ENCODE measurements at regions not wholly inside any gene's neighbourhood (a gene's known extent, or its start where the extent isn't known, plus 50 kb on each side); places are given as distances from the start of the nearest gene placed in this dataset.

DNA sequence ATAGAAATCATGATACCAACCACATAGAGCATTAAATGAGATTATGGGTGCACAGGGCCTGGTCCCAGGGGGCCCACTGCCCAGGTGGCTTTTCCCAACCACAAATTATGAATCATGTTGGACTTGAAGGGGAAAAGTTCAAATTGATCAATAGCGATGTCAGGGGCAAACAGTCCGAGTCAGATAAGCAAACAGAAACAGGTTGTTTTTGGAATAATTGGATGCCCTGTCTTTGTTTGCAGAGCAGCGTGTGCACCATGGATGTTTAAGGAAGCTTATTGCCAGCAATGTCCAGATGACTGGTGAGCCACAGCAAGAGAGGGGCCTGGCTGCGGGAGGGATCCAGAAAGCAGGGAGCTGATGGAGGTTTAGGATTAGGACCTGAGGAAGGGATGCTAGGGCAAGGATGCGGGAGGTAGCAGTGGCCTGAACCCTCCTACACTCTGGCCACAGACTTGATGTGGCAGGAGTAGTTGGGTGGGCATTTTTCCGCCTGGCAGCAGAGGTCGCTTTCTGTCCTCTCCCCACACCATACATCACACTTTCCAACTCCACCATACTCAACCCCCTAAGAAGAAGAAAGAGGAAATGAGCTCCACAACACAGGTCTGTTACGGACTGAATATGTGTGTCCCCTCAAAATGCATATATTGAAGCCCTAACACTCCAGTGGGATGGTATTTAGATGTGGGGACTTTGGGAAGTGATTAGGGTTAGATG, 266.4 kb upstream of the RPL38 start:
- H3K4me3 Mint-ChIP-seq, result no peak overlapping the region
- H3K27ac Mint-ChIP-seq, result no peak overlapping the region
- H3K9me3 Mint-ChIP-seq, result no peaks in the 10 kb centered on the region
- DNase-seq (no peak), ATAC-seq (no peak)
- H3K4me1 Mint-ChIP-seq, result peaks cover 8% of the 10 kb centered on the region
- H3K27me3 Mint-ChIP-seq, result peaks cover 14% of the 10 kb centered on the region

DNA sequence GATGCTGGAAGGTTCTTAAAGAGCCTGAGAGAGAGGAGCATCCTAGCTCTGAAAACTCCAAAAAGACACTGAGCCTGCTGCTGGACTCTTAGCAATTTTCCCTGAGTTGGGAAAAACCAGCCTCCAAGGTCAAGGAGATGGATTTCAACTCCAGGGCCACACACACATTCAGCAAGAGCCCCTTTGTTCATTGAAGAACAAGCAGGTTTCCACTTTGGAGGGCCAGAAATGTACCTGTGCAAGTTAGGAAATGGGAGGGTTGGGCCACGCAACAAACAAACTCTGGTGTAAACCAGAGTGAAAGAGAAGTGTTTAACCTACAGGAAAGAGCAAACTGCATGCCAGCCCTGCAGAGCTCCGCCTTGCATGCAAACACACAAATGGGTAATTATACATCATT, 264.8 kb upstream of the RPL38 start:
- peaks cover 8% of the 10 kb centered on the region for H3K4me1 Mint-ChIP-seq
- no peak overlapping the region for H3K27ac Mint-ChIP-seq
- peaks cover 7% of the 10 kb centered on the region for H3K27me3 Mint-ChIP-seq
- no peak for ATAC-seq
- H3K4me3 Mint-ChIP-seq, result no peak overlapping the region
- no peaks in the 10 kb centered on the region for H3K9me3 Mint-ChIP-seq
- no peak for DNase-seq

DNA sequence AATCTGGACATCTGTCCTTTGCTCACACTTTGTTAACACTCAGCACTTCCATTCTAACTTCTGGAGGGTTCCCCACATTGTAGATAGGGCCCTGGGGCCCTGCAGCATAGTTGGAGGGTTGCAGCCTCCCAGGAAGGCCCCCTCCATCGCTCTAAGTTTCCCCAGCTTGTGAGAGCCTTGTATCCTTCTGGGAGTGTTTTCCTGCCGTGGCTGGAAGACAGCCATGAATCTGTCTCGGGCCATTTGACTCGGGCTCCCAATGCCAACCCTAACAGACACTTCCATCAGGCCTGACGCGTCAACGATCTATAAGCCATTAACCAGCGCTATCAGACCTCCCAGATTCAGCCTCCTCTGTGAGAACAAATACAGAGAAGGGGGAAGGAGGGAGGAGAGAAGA, 263.7 kb upstream of the RPL38 start:
- DNase-seq (no peak), ATAC-seq (no peak)
- peak overlapping the region in 1 of 2 donors; percentile 4 for H3K27ac Mint-ChIP-seq
- no peaks in the 10 kb centered on the region for H3K9me3 Mint-ChIP-seq
- H3K4me3 Mint-ChIP-seq, result no peak overlapping the region
- peaks cover 7% of the 10 kb centered on the region for H3K27me3 Mint-ChIP-seq
- peaks cover 6% of the 10 kb centered on the region for H3K4me1 Mint-ChIP-seq

DNA sequence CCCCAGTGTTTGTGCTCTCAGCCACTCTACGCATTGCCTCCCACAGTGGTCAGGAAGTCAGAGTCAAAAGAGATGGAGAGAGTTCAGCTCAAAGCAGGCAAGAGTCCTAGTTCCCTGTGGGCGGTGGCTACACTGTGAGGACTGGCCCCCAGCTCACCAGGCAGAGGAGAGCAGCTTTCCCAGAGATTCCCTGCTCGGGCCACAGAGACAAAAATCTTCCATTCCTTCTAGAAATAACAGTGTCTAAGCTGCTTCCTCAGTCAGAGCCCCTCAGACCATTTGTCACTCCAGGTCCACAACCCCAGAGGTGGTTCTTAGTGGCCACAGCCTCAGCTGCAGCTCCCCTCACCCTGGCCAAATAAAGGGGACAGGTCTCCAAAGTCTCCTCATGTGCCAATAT, 263.0 kb upstream of the RPL38 start:
- H3K4me1 Mint-ChIP-seq, result no peaks in the 10 kb centered on the region
- no peaks in the 10 kb centered on the region for H3K9me3 Mint-ChIP-seq
- no peak overlapping the region for H3K4me3 Mint-ChIP-seq
- no peak for ATAC-seq
- no peak for DNase-seq
- H3K27ac Mint-ChIP-seq, result no peak overlapping the region
- peaks cover 7% of the 10 kb centered on the region for H3K27me3 Mint-ChIP-seq

DNA sequence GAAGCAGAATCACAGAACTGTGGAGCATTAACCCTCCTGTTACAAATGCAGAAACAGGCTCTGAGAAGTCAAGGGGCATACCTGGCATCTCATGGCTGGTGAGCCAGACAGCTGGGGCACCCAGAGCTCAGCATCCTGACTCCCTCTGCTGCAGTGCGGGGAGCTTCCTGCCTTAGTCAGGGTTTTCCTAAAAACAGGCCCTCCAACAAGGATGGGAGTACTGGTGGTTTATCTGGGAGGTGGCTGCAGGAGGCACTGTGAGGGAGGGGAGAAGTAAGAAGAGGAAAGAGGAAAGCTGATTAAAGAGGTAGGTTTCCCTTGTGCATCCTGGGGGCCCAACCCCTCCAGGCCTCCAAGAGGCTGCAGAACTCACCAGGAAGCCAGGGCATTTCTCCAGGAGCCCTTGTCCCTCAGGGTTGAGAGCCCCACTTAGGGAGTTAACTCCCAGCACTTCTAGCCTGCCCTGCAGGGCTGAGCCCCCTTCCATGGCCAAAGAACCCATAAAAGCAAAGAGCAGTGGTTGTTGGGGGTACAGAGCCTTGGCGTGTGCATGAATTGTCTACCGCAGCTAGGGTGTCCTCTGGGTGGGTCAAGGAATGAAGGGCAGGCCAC, 261.5 kb upstream of the RPL38 start:
- H3K27me3 Mint-ChIP-seq, result peaks cover 1% of the 10 kb centered on the region
- DNase-seq (no peak), ATAC-seq (no peak)
- no peaks in the 10 kb centered on the region for H3K4me1 Mint-ChIP-seq
- no peaks in the 10 kb centered on the region for H3K9me3 Mint-ChIP-seq
- H3K4me3 Mint-ChIP-seq, result no peak overlapping the region
- H3K27ac Mint-ChIP-seq, result no peak overlapping the region

DNA sequence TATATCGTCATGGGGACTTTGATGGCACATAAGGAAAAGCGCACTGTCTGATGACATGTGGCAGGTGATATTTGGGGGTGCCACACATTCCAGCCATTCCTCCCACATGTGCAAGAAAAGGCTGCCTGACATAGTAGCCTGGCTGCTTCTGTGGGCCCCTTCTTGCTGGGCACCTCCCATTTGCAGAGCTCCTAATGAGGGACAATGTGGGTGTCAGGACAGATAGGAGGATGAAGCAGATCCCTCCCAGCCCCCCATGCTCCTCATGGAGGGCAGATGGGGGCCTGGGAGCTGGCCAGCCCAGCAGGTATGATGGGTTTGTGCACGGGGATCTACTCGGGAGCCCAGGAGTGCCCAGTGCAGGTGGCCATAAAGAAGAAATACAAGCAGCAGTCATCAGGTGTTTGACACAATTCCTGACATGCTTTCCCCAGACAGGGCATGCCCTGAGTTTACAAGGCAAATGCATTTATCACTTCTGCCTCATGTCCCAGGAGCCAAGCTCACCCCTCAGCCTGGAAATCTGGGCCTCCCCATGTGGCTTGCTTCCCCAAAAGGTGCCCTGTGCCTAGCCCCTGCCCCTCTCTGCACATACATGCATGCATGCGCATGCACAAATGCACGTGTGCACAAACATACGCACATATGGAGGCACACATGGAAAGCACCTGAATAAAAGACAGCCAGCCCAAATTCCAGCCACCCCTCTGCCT, 260.6 kb upstream of the RPL38 start:
- no peak for ATAC-seq
- no peak for DNase-seq
- no peaks in the 10 kb centered on the region for H3K4me1 Mint-ChIP-seq
- H3K9me3 Mint-ChIP-seq, result no peaks in the 10 kb centered on the region
- H3K27ac Mint-ChIP-seq, result no peak overlapping the region
- H3K4me3 Mint-ChIP-seq, result no peak overlapping the region
- H3K27me3 Mint-ChIP-seq, result no peaks in the 10 kb centered on the region

DNA sequence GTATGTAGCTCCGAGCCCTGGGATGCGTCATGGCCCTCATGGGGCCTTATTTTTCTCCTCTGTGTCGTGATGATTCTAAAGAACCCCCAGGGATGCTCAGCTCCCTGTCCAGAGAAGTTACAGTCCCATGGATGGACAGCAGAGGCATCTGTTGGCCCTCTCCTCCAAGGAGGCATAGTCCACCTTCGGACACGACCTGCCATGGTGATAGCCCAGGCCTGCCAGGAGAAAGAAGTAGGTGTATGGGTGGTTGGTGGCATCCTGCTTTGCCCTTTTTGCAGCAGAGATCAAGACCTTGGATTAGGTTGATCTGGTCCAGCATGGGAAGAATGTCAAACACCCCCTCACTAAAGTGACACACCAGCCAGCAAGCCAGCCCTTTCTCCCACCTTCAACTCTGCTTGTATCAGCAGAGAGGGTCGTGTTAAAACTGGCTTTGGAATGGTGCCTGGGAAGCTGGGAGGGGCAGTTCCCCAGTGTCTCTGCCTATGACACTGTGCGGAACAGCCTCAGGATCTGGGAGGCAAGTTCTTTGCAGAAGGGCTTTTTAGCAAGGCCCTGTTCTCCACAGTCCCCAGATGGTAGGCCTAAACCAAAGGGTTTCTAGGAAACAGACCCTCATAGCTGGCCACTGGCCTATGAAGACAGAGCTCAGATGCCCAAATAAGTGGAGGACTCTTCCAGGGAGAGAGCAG, 259.9 kb upstream of the RPL38 start:
- Mint-ChIP-seq H3K27ac (no peak overlapping the region), H3K9me3 (no peaks in the 10 kb centered on the region), H3K4me3 (no peak overlapping the region), H3K4me1 (no peaks in the 10 kb centered on the region), H3K27me3 (no peaks in the 10 kb centered on the region)
- DNase-seq (no peak), ATAC-seq (no peak)

DNA sequence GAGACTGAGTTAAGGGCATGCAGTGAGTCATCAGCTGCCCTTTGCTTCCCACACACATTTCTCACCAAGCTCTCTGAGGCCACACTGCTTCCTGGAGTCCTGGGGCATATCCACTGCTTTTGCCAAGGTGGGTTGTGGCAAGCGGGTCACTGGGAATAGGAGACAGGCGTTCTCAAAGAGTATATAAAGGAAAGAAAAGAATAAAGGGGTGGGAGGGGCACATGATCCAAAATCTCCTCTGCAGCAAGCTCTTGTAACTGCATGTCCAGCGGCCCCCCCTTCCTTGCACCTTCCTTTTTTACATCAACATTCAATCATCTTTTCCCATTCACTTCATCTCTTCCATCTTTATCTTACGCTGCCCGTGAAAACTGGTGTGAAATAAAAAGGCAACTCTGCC, 259.1 kb upstream of the RPL38 start:
- no peaks in the 10 kb centered on the region for H3K4me1 Mint-ChIP-seq
- no peaks in the 10 kb centered on the region for H3K27me3 Mint-ChIP-seq
- H3K27ac Mint-ChIP-seq, result no peak overlapping the region
- H3K9me3 Mint-ChIP-seq, result no peaks in the 10 kb centered on the region
- DNase-seq (no peak), ATAC-seq (no peak)
- H3K4me3 Mint-ChIP-seq, result no peak overlapping the region

DNA sequence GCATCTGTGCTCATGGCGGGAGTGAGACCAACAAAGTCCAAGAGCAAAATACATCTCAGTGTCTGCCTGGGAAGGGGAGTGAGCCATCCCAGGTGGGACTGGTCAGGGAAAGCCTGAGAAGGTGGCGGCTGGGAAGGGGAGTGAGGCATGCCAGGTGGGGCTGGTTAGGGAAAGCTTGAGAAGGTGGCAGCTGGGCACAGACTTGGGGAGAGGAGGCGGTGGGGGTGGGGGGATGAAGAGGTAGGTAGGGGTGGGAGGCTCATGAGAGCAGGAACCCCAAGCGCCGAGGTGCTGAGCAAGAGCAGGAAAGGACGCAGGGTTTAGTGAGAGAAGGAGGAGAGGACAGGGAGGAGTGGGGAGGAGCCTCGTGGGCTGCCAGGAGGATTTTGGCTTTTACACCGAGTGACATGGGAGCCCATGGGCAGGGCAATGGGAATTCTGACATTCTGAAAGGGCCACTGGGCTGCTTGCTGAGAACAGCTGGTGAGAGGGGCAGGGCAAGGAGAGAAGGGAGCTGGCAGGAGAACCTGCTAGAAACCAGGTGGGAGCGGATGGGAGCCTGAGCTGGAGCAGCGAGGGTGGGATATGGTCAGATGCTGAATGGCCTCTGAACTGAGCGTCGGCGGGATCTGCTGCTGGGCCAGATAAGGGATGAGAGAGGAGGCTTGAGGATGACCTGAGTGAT, 256.1 kb upstream of the RPL38 start:
- H3K27ac Mint-ChIP-seq, result no peak overlapping the region
- ATAC-seq (no peak), DNase-seq (no peak)
- H3K4me3 Mint-ChIP-seq, result no peak overlapping the region
- H3K27me3 Mint-ChIP-seq, result peaks cover 14% of the 10 kb centered on the region
- H3K4me1 Mint-ChIP-seq, result no peaks in the 10 kb centered on the region
- no peaks in the 10 kb centered on the region for H3K9me3 Mint-ChIP-seq

DNA sequence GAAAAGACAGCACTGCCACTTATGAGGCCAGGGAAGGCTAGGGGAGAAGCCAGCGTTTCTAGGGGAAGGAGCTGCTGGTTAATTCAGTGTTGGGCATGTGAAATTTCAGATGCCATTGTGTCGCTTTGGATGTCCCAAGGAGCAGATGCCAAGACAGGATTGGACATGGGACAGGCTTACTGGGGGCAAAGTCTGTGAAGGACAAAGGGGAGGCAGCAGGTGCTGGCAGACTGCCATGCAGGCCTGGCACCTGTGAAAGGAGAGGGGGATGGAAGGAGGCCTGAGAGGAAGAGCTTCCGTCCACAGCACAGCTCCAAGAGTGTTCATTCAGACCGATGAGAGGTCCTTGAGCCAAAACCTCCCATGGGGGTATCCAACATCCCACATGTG, 255.5 kb upstream of the RPL38 start:
- peaks cover 14% of the 10 kb centered on the region for H3K27me3 Mint-ChIP-seq
- H3K27ac Mint-ChIP-seq, result peak overlapping the region in 1 of 2 donors; percentile 54
- no peak for ATAC-seq
- no peaks in the 10 kb centered on the region for H3K9me3 Mint-ChIP-seq
- H3K4me1 Mint-ChIP-seq, result no peaks in the 10 kb centered on the region
- no peak for DNase-seq
- H3K4me3 Mint-ChIP-seq, result no peak overlapping the region

DNA sequence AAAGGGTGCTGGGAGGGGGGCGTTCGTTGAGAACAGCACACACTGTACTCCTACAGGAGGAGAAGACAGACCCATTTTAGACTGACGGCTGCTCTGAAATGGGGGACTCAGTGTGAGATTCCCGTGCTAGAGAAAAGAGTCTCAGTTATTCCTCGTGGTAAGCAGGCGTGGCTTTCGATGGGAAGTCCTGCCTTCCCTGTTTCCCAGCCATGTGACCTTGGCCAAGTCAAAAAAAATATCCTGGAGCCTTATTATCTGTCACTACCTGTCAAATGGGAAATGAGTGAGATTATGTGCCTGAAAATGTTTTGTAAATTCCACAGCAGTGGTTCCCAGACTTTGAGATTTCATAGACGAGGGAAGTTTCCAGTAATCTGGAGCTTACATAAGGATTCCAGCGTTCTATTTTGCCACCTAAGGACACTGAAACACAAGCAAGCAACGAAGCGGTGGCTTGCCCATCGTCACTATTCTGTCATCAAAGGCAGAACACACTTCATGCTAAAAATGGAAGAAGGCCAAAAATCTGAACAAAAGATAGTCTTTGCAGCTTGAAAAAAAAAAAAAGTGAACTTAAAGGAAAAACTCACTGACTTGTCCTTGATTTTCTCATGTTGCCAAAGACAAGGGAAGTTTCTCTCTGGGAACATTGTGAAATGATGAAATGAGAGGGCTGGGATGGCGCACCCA, 253.4 kb upstream of the RPL38 start:
- ATAC-seq, result no peak
- H3K9me3 Mint-ChIP-seq, result no peaks in the 10 kb centered on the region
- H3K4me3 Mint-ChIP-seq, result no peak overlapping the region
- H3K4me1 Mint-ChIP-seq, result no peaks in the 10 kb centered on the region
- peaks cover 14% of the 10 kb centered on the region for H3K27me3 Mint-ChIP-seq
- no peak for DNase-seq
- no peak overlapping the region for H3K27ac Mint-ChIP-seq

DNA sequence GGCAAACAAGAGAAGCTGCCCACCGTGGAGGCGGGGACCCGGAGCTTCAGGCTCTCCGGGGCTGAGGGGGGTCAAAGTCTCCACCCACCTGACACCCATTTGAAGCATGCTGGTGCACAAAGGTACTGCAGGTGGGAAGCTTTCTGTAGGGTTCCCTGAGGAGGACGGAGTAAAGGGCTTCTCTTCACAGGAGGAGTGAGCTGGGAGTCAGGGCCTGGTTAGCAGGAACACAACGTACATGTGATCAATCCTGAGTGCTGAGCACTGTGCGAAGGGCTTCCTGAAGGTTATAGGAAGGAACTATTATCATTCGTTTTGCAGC, 252.9 kb upstream of the RPL38 start:
- DNase-seq, result no peak
- no peak for ATAC-seq
- Mint-ChIP-seq H3K27ac (no peak overlapping the region), H3K4me3 (no peak overlapping the region), H3K27me3 (peaks cover 14% of the 10 kb centered on the region), H3K4me1 (no peaks in the 10 kb centered on the region), H3K9me3 (no peaks in the 10 kb centered on the region)

DNA sequence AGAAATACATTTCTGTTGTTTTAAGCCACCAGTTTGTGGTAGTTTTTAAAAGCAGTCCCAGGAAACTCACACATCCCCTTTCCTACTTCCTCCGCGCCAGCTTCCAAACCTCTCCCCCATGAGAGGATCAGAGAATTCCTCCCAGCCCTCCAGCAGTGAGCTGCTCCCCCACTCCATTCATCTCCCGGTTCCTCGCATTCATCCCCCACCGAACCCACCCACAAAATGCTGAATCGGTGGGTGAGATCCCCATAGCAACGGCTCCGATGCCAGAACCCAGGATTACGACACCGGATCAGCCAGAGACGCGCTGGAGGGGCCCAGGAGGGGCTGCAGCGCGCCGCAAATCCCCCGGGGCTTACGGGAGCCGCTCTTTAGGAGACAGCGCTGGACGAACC, 251.4 kb upstream of the RPL38 start:
- H3K9me3 Mint-ChIP-seq, result no peaks in the 10 kb centered on the region
- no peak overlapping the region for H3K27ac Mint-ChIP-seq
- H3K4me1 Mint-ChIP-seq, result no peaks in the 10 kb centered on the region
- H3K4me3 Mint-ChIP-seq, result no peak overlapping the region
- peaks cover 14% of the 10 kb centered on the region for H3K27me3 Mint-ChIP-seq
- DNase-seq (no peak), ATAC-seq (no peak)

DNA sequence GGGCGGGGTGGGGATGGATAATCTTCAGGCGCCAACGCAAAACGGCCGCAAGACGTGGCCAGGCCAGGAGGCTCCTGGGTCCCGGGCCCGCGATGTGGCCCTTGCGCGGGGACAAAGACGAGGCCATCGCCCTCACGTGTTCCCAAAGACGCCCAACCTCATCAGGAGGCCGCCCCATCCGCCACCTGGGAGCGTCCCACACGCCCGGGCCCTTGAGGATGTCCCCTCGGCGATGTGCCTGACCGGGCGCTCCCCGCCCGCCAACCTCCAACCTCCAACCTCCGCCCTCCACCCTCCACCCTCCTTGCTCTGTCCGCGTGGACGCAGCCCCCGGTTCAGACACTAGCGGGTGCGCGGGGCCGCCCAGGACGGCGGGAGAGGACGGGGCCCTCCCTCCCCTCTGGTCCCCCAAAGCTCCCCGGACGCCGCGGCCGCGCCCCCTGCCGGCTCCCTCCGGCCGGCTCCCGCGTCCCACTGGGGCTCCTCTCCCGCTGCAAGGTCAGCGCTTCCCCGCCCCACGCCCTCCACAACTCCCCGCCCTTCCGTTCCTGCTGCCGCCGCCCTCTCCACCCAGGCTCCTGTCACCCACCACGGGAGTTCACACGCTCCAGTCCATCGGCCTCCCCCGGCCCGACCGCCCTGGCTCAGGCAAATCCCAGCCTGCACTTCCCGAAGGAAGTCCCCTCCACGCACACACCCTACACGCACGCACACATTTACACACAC, 250.8 kb upstream of the RPL38 start:
- Mint-ChIP-seq H3K27ac (no peak overlapping the region), H3K9me3 (no peaks in the 10 kb centered on the region), H3K4me1 (no peaks in the 10 kb centered on the region), H3K4me3 (no peak overlapping the region), H3K27me3 (peaks cover 14% of the 10 kb centered on the region)
- ATAC-seq (peak; percentile 70), DNase-seq (peak; percentile 29 to 48)
